ENCODE measurements at regions not wholly inside any gene's neighbourhood (a gene's known extent, or its start where the extent isn't known, plus 50 kb on each side); places are given as distances from the start of the nearest gene placed in this dataset.

GRCh38 chr3:193767353-193768069, 174.5 kb downstream of the OPA1 start:
- H3K4me1 ChIP-seq (ENCODE audit: control insufficient read depth, extremely low read depth, insufficient read depth, low read length): no peaks in the 10 kb centered on the region
- H2AFZ ChIP-seq (ENCODE audit: control insufficient read depth, low read length): no peak overlapping the region
- no peak overlapping the region for H3K4me3 ChIP-seq (ENCODE audit: control insufficient read depth in 2 of 3, extremely low read depth in 1 of 3, insufficient read depth in 2 of 3, low read depth in 1 of 3, low read length in 3 of 3)
- no peak for FAIRE-seq
- TF ChIP-seq EZH2 (IDR thresholded peaks at IDR 0.05; ENCODE audit: low read length): no peak
- no peak for TF ChIP-seq CTCF (optimal IDR thresholded peaks at IDR 0.05 in 1 of 3, IDR thresholded peaks at IDR 0.05 in 1 of 3, conservative IDR thresholded peaks at IDR 0.05 in 1 of 3; ENCODE audit: extremely low read depth in 1 of 3, insufficient read depth in 2 of 3, low read length in 3 of 3)
- H3K79me2 ChIP-seq (ENCODE audit: control insufficient read depth, insufficient read depth, low read length): no peaks in the 10 kb centered on the region
- H3K4me2 ChIP-seq (ENCODE audit: control insufficient read depth, extremely low read depth, insufficient read depth, low read depth, low read length): no peak overlapping the region
- dilution Hi-C loops (cut with MboI; ENCODE audit: extremely low pct_ligation_motif_present, low sequenced_read_pairs): loop anchor here (25.0 kb wide), 1 partner anchor 545 kb away; no protein-coding TSS in a partner anchor
- no peaks in the 10 kb centered on the region for H3K9me1 ChIP-seq (ENCODE audit: control insufficient read depth, extremely low read depth, insufficient read depth, low read length)
- H3K9me3 ChIP-seq (ENCODE audit: control insufficient read depth, low read depth, low read length): no peaks in the 10 kb centered on the region
- no peaks in the 10 kb centered on the region for H3K36me3 ChIP-seq (ENCODE audit: control insufficient read depth in 2 of 2, extremely low read depth in 1 of 2, insufficient read depth in 2 of 2, low read length in 2 of 2)
- peaks cover 5% of the 10 kb centered on the region for H3K27me3 ChIP-seq (ENCODE audit: control insufficient read depth, extremely low read depth, insufficient read depth, low read length)
- H3K9ac ChIP-seq (ENCODE audit: control insufficient read depth, extremely low read depth, insufficient read depth, low read length): no peak overlapping the region
- no peak for DNase-seq (ENCODE audit: low read depth, low spot score)
- no peaks in the 10 kb centered on the region for H4K20me1 ChIP-seq (ENCODE audit: control insufficient read depth, extremely low read depth, insufficient read depth, low read length)
- no peak overlapping the region for H3K27ac ChIP-seq (ENCODE audit: control insufficient read depth, insufficient read depth, low read length)

- H3K4me3 ChIP-seq (ENCODE audit: control insufficient read depth in 2 of 3, extremely low read depth in 1 of 3, insufficient read depth in 2 of 3, low read depth in 1 of 3, low read length in 3 of 3): no peak overlapping the region
- H3K4me1 ChIP-seq (ENCODE audit: control insufficient read depth, extremely low read depth, insufficient read depth, low read length): no peaks in the 10 kb centered on the region
- H3K79me2 ChIP-seq (ENCODE audit: control insufficient read depth, insufficient read depth, low read length): no peaks in the 10 kb centered on the region
- no peaks in the 10 kb centered on the region for H3K36me3 ChIP-seq (ENCODE audit: control insufficient read depth in 2 of 2, extremely low read depth in 1 of 2, insufficient read depth in 2 of 2, low read length in 2 of 2)
- no peaks in the 10 kb centered on the region for H4K20me1 ChIP-seq (ENCODE audit: control insufficient read depth, extremely low read depth, insufficient read depth, low read length)
- H3K9ac ChIP-seq (ENCODE audit: control insufficient read depth, extremely low read depth, insufficient read depth, low read length): no peak overlapping the region
- no peaks in the 10 kb centered on the region for H3K9me1 ChIP-seq (ENCODE audit: control insufficient read depth, extremely low read depth, insufficient read depth, low read length)
- dilution Hi-C loops (cut with MboI; ENCODE audit: extremely low pct_ligation_motif_present, low sequenced_read_pairs): loop anchor here (25.0 kb wide), 1 partner anchor 544 kb away; no protein-coding TSS in a partner anchor
- FAIRE-seq: no peak
- no peak overlapping the region for H3K27ac ChIP-seq (ENCODE audit: control insufficient read depth, insufficient read depth, low read length)
- H2AFZ ChIP-seq (ENCODE audit: control insufficient read depth, low read length): no peak overlapping the region
- TF ChIP-seq EZH2 (IDR thresholded peaks at IDR 0.05; ENCODE audit: low read length) (no peak), CTCF (optimal IDR thresholded peaks at IDR 0.05 in 1 of 3, IDR thresholded peaks at IDR 0.05 in 1 of 3, conservative IDR thresholded peaks at IDR 0.05 in 1 of 3; ENCODE audit: extremely low read depth in 1 of 3, insufficient read depth in 2 of 3, low read length in 3 of 3) (no peak)
- DNase-seq (ENCODE audit: low read depth, low spot score): no peak
- peaks cover 5% of the 10 kb centered on the region for H3K27me3 ChIP-seq (ENCODE audit: control insufficient read depth, extremely low read depth, insufficient read depth, low read length)
- H3K4me2 ChIP-seq (ENCODE audit: control insufficient read depth, extremely low read depth, insufficient read depth, low read depth, low read length): no peak overlapping the region
- H3K9me3 ChIP-seq (ENCODE audit: control insufficient read depth, low read depth, low read length): no peaks in the 10 kb centered on the region
These were observed 175.0 kb downstream of the OPA1 start for GRCh38 chr3:193768070-193768394.

All from keratinocyte (primary cell).